Transverse colon (tissue), 4 donors: ENCODE measurements at regions not wholly inside any gene's neighbourhood (a gene's known extent, or its start where the extent isn't known, plus 50 kb on each side); places are given as distances from the start of the nearest gene placed in this dataset.
"Not testable (repeated sequence)": the region's sequence is repeated elsewhere in the genome, so short reads cannot be mapped to it uniquely, and the experiment has no call there.

ENCODE experiments used
- DNase-seq: peaks from one replicate; pipeline ENCODE4 v3.0.0-alpha.2; 2019
- H3K27ac ChIP-seq, 4 donors: fragments of 200-600 bp; sonication (generic); 2 replicates each; pipeline ENCODE4 v1.5.1; 2016 to 2018; ENCODE audit warnings: inconsistent platforms in 4 of 4
- H3K27me3 ChIP-seq: fragments of 200-600 bp; sonication (generic); 2 replicates; pipeline ENCODE4 v1.5.1; 2017; ENCODE audit warnings: inconsistent platforms
- H3K36me3 ChIP-seq, 4 donors: fragments of 200-600 bp; sonication (generic); 2 replicates each; pipeline ENCODE4 v1.5.1; 2017 to 2019; ENCODE audit warnings: inconsistent platforms in 4 of 4
- H3K4me1 ChIP-seq, 4 donors: fragments of 200-600 bp; sonication (generic); 2 replicates each; pipeline ENCODE4 v1.5.1; 2017 to 2020; ENCODE audit warnings: inconsistent platforms in 4 of 4
- H3K4me3 ChIP-seq, 4 donors: fragments of 200-600 bp; sonication (generic); 1 replicate in 1 of 4; 2 replicates in 3 of 4; pipeline versions ENCODE4 v1.5.1 to v1.6.1; 2017 to 2019; ENCODE audit warnings: inconsistent platforms in 4 of 4
- H3K9me3 ChIP-seq, 2 donors: fragments of 200-600 bp; sonication (generic); 2 replicates each; pipeline ENCODE4 v1.5.1; 2017 to 2019; ENCODE audit warnings: inconsistent platforms in 2 of 2
- EP300 ChIP-seq: sonication (generic); formaldehyde crosslinking; IDR thresholded peaks from one replicate; pipeline ENCODE4 v1.6.1; 2017; ENCODE audit warnings: antibody characterized with exemption, low read depth
- POLR2A ChIP-seq: fragments of 450-650 bp; IDR thresholded peaks from one replicate; pipeline ENCODE4 v1.6.1; 2016; ENCODE audit warnings: antibody characterized with exemption, mild to moderate bottlenecking, moderate library complexity
- POLR2AphosphoS5 ChIP-seq, 3 donors: sonication (generic); formaldehyde crosslinking; IDR thresholded peaks; one replicate each; pipeline ENCODE4 v1.6.1; 2016; ENCODE audit warnings: antibody characterized with exemption in 3 of 3
- WGBS, 2 donors: methylation state at CpG; one replicate each; pipeline ENCODE4 v1.1.5; 2018; ENCODE audit warnings: low coverage in 1 of 2; 5-methylcytosine and 5-hydroxymethylcytosine counted together
- in situ Hi-C, 4 donors: fragments of 200-750 bp; cut with MboI; loops; one replicate each; pipeline versions ENCODE4 v1.15.0 to v1.15.1; 2017; ENCODE audit warnings: low sequenced_read_pairs in 3 of 4, low pct_ligation_motif_present in 1 of 4, low pct_unique_long_range_greater_than_20kb in 1 of 4
- intact Hi-C: fragments of 100-400 bp; cut with DNase I; formaldehyde crosslinking; loops from one replicate; pipeline ENCODE4 v1.15.1; 2023; ENCODE audit warnings: low total_unique reads
- TF ChIP-seq, protein P1 (sequence below), 5 experiments: fragments of 200-600 bp in 3 of 5; fragments of 450-650 bp in 2 of 5; sonication (generic) in 3 of 5; IDR thresholded peaks; 1 replicate in 2 of 5; 2 replicates in 3 of 5; pipeline ENCODE4 v1.5.1; 2016 to 2017; ENCODE audit warnings: antibody characterized with exemption in 5 of 5, inconsistent platforms in 3 of 5, mild to moderate bottlenecking in 2 of 5, moderate library complexity in 1 of 5

DNA sequence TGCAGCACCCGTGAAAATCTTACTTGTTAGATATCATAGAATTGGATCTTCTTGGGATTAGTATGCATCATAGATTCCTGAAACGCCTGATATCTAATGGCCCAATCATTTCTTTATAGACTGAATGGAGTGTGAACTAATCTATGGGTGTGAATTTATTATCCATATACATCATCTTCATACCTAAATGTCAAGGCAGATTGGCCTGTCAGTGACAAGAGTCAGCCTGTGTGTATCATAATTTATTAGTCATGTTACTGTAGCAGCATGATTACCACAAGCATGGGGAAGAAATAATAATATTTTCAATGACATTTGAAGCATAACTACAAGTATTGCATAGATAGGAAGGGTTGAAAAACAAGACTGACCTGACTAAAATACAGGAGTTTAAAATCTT lies 235.8 kb downstream of the RAP2B start:
- peaks cover 0 to 4% of the 10 kb centered on the region in 2 donors for H3K9me3 ChIP-seq
- DNase-seq = no peak
- in situ Hi-C loops (no loop called here), intact Hi-C loops (no loop called here)
- TF ChIP-seq POLR2A (no peak), EP300 (no peak), POLR2AphosphoS5 (IDR thresholded peaks at IDR 0.05) (no peak)
- TF ChIP-seq, protein P1, sequence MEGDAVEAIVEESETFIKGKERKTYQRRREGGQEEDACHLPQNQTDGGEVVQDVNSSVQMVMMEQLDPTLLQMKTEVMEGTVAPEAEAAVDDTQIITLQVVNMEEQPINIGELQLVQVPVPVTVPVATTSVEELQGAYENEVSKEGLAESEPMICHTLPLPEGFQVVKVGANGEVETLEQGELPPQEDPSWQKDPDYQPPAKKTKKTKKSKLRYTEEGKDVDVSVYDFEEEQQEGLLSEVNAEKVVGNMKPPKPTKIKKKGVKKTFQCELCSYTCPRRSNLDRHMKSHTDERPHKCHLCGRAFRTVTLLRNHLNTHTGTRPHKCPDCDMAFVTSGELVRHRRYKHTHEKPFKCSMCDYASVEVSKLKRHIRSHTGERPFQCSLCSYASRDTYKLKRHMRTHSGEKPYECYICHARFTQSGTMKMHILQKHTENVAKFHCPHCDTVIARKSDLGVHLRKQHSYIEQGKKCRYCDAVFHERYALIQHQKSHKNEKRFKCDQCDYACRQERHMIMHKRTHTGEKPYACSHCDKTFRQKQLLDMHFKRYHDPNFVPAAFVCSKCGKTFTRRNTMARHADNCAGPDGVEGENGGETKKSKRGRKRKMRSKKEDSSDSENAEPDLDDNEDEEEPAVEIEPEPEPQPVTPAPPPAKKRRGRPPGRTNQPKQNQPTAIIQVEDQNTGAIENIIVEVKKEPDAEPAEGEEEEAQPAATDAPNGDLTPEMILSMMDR (IDR thresholded peaks at IDR 0.05) = no peak
- H3K36me3 ChIP-seq = no peaks in the 10 kb centered on the region
- H3K27ac ChIP-seq = no peak overlapping the region
- H3K4me3 ChIP-seq = no peak overlapping the region
- WGBS, 2 donors = 48 to 64% methylated on average over 2 of the region's 2 CpGs
- H3K27me3 ChIP-seq = no peaks in the 10 kb centered on the region
- H3K4me1 ChIP-seq = peaks cover 0 to 4% (median 0%) of the 10 kb centered on the region in 4 donors

DNA sequence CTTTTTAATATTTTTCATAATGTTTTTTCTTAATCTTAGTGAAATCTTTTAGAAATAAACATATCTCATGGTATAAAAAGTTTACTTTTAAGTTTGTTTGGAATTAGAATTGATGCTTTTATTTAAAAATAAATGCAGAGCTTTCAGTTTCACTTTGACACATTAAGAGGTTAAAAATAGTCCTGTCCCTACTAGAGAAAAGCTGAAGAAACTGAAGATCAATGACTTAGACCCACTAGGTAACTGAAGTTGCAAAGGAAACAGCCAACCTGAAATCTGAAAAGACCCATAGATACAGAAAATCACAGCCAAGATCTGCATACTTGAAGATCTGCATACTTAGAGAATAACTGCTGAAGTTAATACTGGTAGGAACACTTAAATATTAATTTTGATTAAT lies 237.6 kb downstream of the RAP2B start:
- no peaks in the 10 kb centered on the region for H3K36me3 ChIP-seq
- H3K27me3 ChIP-seq = no peaks in the 10 kb centered on the region
- no peaks in the 10 kb centered on the region for H3K9me3 ChIP-seq
- intact Hi-C loops = no loop called here
- no peak for DNase-seq
- H3K4me3 ChIP-seq = no peak overlapping the region
- in situ Hi-C loops = no loop called here
- no peak overlapping the region for H3K27ac ChIP-seq
- TF ChIP-seq POLR2AphosphoS5 (IDR thresholded peaks at IDR 0.05) = no peak
- TF ChIP-seq, protein P1 (IDR thresholded peaks at IDR 0.05) = no peak
- no peak for TF ChIP-seq POLR2A
- no peak for TF ChIP-seq EP300
- H3K4me1 ChIP-seq = peaks cover 0 to 4% (median 0%) of the 10 kb centered on the region in 4 donors

DNA sequence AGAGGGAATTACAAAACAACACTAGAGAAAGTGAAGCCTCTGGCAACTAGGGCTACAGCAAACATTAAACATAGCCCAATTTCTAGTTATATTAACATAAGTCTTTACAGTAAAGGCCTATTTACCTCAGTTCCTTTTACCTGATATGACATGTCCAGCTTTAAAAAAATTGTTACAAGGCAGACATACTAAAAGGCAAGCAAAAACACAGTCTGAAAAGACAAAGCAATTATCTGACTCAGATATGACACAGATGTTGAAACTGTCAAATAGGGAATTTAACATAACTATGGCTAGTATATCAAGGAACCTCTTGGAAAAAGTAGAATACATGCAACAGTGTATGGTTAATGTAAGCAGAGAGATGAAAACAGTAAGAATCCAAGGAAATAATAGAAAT lies 238.6 kb downstream of the RAP2B start:
- no peak overlapping the region for H3K27ac ChIP-seq
- intact Hi-C loops (no loop called here), in situ Hi-C loops (no loop called here)
- no peaks in the 10 kb centered on the region for H3K36me3 ChIP-seq
- DNase-seq = no peak
- no peak overlapping the region for H3K4me3 ChIP-seq
- no peaks in the 10 kb centered on the region for H3K27me3 ChIP-seq
- TF ChIP-seq POLR2AphosphoS5 (IDR thresholded peaks at IDR 0.05) = no peak
- no peak for TF ChIP-seq EP300
- TF ChIP-seq, protein P1 (IDR thresholded peaks at IDR 0.05) = no peak
- TF ChIP-seq POLR2A = no peak
- H3K4me1 ChIP-seq = peaks cover 0 to 4% (median 0%) of the 10 kb centered on the region in 4 donors
- H3K9me3 ChIP-seq = no peaks in the 10 kb centered on the region

DNA sequence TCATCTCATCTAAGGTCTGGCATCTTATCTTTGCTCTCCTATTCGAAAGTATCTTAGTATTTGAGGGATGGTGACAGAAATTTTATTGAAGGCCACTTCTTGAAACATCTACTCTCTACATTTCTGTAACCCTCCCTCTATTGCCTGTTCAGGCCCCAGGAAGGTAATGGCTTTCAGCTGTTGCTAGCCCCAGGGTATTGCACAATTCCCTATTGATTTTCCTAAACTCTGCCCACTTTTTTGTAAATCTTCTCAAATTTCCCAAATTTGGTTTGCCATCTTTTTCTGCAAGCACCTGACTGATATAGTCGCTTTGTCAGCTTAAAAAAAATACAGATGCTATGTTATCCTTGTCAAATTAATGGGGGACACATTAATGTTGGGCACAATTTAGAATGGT lies 242.1 kb downstream of the RAP2B start:
- DNase-seq = no peak
- TF ChIP-seq POLR2A = no peak
- TF ChIP-seq EP300 = no peak
- TF ChIP-seq, protein P1 (IDR thresholded peaks at IDR 0.05) = no peak
- H3K36me3 ChIP-seq = no peaks in the 10 kb centered on the region
- no peaks in the 10 kb centered on the region for H3K9me3 ChIP-seq
- peaks cover 0 to 2% (median 0%) of the 10 kb centered on the region in 4 donors for H3K4me1 ChIP-seq
- WGBS, 2 donors = 33 to 53% methylated on average over 2 of the region's 2 CpGs
- in situ Hi-C loops (no loop called here), intact Hi-C loops (no loop called here)
- H3K4me3 ChIP-seq = no peak overlapping the region
- no peaks in the 10 kb centered on the region for H3K27me3 ChIP-seq
- H3K27ac ChIP-seq = no peak overlapping the region

DNA sequence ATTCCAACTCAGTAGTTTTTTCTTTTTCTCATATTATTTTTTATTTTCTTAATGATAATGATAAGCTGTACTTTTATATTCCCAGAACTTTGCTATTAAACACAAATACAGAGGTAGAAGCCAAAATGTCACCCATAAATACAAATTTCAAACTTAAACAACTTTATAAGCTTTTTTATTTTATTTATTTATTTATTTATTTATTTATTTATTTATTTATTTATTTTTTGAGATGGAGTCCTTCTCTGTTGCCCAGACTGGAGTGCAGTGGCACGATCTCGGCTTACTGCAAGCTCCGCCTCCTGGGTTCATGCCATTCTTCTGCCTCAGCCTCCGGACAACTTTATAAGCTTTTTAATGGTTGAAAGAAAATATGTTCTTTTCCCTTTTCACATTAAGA lies 243.3 kb downstream of the RAP2B start:
- H3K9me3 ChIP-seq, H3K4me3 ChIP-seq, in situ Hi-C loops, H3K4me1 ChIP-seq, H3K27ac ChIP-seq, H3K36me3 ChIP-seq, intact Hi-C loops, DNase-seq, H3K27me3 ChIP-seq: not testable (repeated sequence)
- whole genome bisulfite sequencing, 2 donors = 89% methylated on average over 4 of the region's 4 CpGs; no CpG with 5 or more reads in 1 of the 2 donors
